ENCODE measurements at regions not wholly inside any gene's neighbourhood (a gene's known extent, or its start where the extent isn't known, plus 50 kb on each side); places are given as distances from the start of the nearest gene placed in this dataset.

DNA sequence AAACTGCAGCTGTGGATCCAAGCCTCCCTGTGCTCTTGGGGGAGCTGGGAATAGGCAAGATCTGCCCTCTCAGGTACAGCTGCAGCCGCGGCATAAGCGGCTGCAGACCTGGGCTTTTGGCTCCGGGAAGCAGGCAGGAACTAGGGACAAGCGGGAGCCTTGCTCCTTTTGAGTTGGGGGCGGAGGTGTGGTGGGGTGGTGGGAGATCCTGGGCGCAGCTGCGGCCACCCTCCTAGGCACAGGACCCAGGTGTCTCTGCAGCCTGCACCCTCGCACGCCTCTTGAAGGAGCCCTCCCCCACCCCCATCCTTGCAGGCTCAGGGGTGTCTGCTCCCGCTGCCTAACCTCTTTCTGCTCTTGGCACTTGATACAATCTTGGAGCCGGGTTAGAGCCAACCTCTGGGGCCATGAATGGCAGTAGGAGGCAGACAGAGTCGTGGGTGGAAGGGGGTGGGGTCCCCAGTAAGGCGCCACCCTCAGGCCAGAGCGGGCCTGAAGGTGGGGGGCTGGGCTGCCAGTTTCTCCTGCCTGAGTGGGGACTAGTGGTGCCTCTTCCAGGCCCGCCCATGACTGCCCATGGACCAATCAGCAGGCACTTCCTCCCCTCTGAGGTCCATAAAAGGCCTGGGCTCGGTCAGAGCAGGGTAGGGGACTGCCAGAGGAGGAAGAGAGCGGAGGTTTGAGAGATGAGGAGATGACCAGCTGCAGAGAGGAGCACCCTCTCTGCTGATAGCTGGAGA lies 267.6 kb upstream of the TNC start (continued):
- TF ChIP-seq MEF2A (IDR thresholded peaks at IDR 0.05; ENCODE audit: borderline replicate concordance, low read depth) (no peak), YY1 (IDR thresholded peaks at IDR 0.05; ENCODE audit: low read depth) (no peak), NFIC (IDR thresholded peaks at IDR 0.05; ENCODE audit: borderline replicate concordance) (no peak)
- TF ChIP-seq, protein P1, sequence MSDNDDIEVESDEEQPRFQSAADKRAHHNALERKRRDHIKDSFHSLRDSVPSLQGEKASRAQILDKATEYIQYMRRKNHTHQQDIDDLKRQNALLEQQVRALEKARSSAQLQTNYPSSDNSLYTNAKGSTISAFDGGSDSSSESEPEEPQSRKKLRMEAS (IDR thresholded peaks at IDR 0.05; ENCODE audit: low read depth), result no peak

DNA sequence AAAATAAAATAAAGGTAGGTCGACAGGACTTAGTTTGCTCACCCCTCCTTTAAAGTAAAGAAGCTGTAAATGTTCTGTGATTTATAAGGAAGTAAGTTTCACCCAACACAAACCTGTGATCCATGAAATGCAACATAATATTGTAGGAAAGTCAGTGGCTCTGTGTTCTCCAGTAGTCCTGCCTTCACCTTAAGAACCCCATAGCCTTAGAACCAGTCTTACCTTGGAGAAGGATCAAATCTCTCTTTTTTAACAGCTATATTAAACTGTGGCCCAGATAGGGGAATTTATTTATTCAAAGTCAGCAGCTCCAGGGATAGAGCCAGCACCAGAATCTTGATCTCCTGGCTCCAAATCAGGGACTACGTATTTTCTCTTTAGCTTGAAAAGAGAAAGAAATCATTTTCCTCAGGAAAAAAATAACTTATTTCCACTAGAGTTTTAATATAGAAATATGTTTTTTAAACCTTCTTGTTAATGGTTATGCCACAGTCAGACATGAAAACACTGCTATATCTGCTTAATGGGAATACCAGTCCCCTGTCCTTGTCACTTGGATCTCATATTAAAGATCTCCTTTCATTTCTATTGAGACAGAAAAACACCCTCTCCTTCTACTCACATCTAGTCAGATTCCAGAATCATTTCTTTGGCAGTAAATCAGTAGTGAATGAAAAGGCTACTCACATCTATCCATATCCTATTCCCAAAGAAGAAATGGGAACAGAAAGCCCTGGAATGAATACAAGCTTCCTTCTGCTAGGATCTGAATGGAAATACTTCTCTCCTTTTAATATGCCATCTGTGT lies 269.2 kb upstream of the TNC start:
- Histone ChIP-seq H3K9me3 (no peaks in the 10 kb centered on the region), H3K9me2 (no peaks in the 10 kb centered on the region), H3K79me2 (ENCODE audit: insufficient read depth) (no peaks in the 10 kb centered on the region), H4K20me1 (ENCODE audit: insufficient read depth) (no peaks in the 10 kb centered on the region), H3K27me3 (ENCODE audit: insufficient read depth) (no peaks in the 10 kb centered on the region), H3K36me3 (replicated peaks in 1 of 2; ENCODE audit: control insufficient read depth in 1 of 2, insufficient read depth in 2 of 2, low read length in 1 of 2) (no peaks in the 10 kb centered on the region), H2AFZ (ENCODE audit: low read depth) (no peak overlapping the region), H3K4me1 (ENCODE audit: control insufficient read depth in 1 of 2, insufficient read depth in 2 of 2, low read depth in 1 of 2, low read length in 1 of 2) (peaks cover 0 to 19% of the 10 kb centered on the region in 2 experiments; a peak in 2 of 4 replicates), H3F3A (replicated peaks; ENCODE audit: insufficient read depth) (peaks cover 4% of the 10 kb centered on the region), H3K4me3 (ENCODE audit: low read depth in 2 of 2, low read length in 1 of 2) (no peak overlapping the region), H3K4me2 (no peak overlapping the region), H3K9ac (no peak overlapping the region), H3K27ac (ENCODE audit: low read depth in 2 of 2, low read length in 1 of 2) (no peak overlapping the region)
- no peak for DNase-seq
- ChIA-PET CTCF (interaction anchor here (0.6 to 1.4 kb wide), 3 partner anchors 8 to 21 kb away, joined by 3 read pairs; no protein-coding TSS in a partner anchor), POLR2A (no interaction called here)
- WGBS (ENCODE audit: low lambda C conversion rate), result 66% methylated on average over 2 of the region's 2 CpGs
- TF ChIP-seq, protein P2, sequence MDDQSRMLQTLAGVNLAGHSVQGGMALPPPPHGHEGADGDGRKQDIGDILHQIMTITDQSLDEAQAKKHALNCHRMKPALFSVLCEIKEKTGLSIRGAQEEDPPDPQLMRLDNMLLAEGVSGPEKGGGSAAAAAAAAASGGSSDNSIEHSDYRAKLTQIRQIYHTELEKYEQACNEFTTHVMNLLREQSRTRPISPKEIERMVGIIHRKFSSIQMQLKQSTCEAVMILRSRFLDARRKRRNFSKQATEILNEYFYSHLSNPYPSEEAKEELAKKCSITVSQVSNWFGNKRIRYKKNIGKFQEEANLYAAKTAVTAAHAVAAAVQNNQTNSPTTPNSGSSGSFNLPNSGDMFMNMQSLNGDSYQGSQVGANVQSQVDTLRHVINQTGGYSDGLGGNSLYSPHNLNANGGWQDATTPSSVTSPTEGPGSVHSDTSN (IDR thresholded peaks at IDR 0.05), result no peak
- TF ChIP-seq MEF2A (IDR thresholded peaks at IDR 0.05; ENCODE audit: borderline replicate concordance, low read depth), result no peak
- TF ChIP-seq, protein P3, sequence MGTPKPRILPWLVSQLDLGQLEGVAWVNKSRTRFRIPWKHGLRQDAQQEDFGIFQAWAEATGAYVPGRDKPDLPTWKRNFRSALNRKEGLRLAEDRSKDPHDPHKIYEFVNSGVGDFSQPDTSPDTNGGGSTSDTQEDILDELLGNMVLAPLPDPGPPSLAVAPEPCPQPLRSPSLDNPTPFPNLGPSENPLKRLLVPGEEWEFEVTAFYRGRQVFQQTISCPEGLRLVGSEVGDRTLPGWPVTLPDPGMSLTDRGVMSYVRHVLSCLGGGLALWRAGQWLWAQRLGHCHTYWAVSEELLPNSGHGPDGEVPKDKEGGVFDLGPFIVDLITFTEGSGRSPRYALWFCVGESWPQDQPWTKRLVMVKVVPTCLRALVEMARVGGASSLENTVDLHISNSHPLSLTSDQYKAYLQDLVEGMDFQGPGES (IDR thresholded peaks at IDR 0.05; ENCODE audit: low read depth, low read length), result no peak
- no peak for TF ChIP-seq RAD21 (IDR thresholded peaks at IDR 0.05; ENCODE audit: low read length)
- no peak for TF ChIP-seq EP300 (IDR thresholded peaks at IDR 0.05; ENCODE audit: borderline replicate concordance in 1 of 2, low read depth in 1 of 2, low read length in 1 of 2)
- no peak for TF ChIP-seq JUND (IDR thresholded peaks at IDR 0.05)
- TF ChIP-seq RXRA (IDR thresholded peaks at IDR 0.05; ENCODE audit: borderline replicate concordance, low read depth), result no peak
- TF ChIP-seq, protein P4, sequence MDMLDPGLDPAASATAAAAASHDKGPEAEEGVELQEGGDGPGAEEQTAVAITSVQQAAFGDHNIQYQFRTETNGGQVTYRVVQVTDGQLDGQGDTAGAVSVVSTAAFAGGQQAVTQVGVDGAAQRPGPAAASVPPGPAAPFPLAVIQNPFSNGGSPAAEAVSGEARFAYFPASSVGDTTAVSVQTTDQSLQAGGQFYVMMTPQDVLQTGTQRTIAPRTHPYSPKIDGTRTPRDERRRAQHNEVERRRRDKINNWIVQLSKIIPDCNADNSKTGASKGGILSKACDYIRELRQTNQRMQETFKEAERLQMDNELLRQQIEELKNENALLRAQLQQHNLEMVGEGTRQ (IDR thresholded peaks at IDR 0.05; ENCODE audit: borderline replicate concordance, low read depth, low read length), result no peak
- TF ChIP-seq CHD2 (IDR thresholded peaks at IDR 0.05; ENCODE audit: low read length, partially characterized antibody), result no peak
- TF ChIP-seq, protein P5, sequence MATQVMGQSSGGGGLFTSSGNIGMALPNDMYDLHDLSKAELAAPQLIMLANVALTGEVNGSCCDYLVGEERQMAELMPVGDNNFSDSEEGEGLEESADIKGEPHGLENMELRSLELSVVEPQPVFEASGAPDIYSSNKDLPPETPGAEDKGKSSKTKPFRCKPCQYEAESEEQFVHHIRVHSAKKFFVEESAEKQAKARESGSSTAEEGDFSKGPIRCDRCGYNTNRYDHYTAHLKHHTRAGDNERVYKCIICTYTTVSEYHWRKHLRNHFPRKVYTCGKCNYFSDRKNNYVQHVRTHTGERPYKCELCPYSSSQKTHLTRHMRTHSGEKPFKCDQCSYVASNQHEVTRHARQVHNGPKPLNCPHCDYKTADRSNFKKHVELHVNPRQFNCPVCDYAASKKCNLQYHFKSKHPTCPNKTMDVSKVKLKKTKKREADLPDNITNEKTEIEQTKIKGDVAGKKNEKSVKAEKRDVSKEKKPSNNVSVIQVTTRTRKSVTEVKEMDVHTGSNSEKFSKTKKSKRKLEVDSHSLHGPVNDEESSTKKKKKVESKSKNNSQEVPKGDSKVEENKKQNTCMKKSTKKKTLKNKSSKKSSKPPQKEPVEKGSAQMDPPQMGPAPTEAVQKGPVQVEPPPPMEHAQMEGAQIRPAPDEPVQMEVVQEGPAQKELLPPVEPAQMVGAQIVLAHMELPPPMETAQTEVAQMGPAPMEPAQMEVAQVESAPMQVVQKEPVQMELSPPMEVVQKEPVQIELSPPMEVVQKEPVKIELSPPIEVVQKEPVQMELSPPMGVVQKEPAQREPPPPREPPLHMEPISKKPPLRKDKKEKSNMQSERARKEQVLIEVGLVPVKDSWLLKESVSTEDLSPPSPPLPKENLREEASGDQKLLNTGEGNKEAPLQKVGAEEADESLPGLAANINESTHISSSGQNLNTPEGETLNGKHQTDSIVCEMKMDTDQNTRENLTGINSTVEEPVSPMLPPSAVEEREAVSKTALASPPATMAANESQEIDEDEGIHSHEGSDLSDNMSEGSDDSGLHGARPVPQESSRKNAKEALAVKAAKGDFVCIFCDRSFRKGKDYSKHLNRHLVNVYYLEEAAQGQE (IDR thresholded peaks at IDR 0.05; ENCODE audit: low read depth, low read length), result no peak
- no peak for TF ChIP-seq YY1 (IDR thresholded peaks at IDR 0.05; ENCODE audit: low read depth)
- TF ChIP-seq, protein P6, sequence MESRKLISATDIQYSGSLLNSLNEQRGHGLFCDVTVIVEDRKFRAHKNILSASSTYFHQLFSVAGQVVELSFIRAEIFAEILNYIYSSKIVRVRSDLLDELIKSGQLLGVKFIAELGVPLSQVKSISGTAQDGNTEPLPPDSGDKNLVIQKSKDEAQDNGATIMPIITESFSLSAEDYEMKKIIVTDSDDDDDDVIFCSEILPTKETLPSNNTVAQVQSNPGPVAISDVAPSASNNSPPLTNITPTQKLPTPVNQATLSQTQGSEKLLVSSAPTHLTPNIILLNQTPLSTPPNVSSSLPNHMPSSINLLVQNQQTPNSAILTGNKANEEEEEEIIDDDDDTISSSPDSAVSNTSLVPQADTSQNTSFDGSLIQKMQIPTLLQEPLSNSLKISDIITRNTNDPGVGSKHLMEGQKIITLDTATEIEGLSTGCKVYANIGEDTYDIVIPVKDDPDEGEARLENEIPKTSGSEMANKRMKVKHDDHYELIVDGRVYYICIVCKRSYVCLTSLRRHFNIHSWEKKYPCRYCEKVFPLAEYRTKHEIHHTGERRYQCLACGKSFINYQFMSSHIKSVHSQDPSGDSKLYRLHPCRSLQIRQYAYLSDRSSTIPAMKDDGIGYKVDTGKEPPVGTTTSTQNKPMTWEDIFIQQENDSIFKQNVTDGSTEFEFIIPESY (IDR thresholded peaks at IDR 0.05; ENCODE audit: borderline replicate concordance, low read depth), result no peak

Data from SK-N-SH (cell line).